H7 (cell line): ENCODE measurements at regions not wholly inside any gene's neighbourhood (a gene's known extent, or its start where the extent isn't known, plus 50 kb on each side); places are given as distances from the start of the nearest gene placed in this dataset.
A peak's percentile ranks its signal among the peaks of the same experiment; 100 is the strongest.

ENCODE experiments used
- DNase-seq: peaks from one replicate; pipeline ENCODE4 v3.0.0; 2012
- H3K27me3 ChIP-seq: 2 replicates; pipeline ENCODE4 v1.6.0; 2011; ENCODE audit warnings: mild to moderate bottlenecking, low read length; ENCODE audit not compliant: control insufficient read depth, insufficient read depth
- H3K36me3 ChIP-seq: replicated peaks from 2 replicates; pipeline ENCODE4 v1.5.1; 2011; ENCODE audit warnings: low read length; ENCODE audit not compliant: control insufficient read depth, insufficient read depth
- H3K4me3 ChIP-seq: 2 replicates; pipeline ENCODE4 v1.5.1; 2011; ENCODE audit warnings: low read depth, mild to moderate bottlenecking, control low read depth, low read length, moderate library complexity; ENCODE audit not compliant: insufficient read depth

DNA sequence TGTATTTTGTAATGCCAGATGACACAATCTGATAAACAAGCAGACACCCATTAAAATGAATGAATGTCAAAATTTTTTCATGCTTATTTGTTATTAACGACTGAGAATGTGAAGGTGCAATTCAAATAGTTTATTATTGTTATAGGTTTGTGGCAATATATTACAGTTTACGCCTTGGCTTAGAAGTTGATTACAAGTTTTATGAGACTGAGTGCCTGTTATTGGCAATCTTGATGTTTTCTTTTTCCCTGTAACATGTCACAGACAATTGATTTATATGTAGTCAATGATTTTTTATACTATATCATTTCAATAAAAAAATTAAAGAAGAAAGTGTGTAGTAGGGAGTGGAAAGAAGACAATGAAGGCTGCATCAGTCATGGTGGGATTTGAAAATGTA, 144.1 kb upstream of the EEF1E1 start:
- no peaks in the 10 kb centered on the region for H3K36me3 ChIP-seq
- DNase-seq, result no peak
- no peak overlapping the region for H3K4me3 ChIP-seq
- H3K27me3 ChIP-seq, result no peaks in the 10 kb centered on the region

DNA sequence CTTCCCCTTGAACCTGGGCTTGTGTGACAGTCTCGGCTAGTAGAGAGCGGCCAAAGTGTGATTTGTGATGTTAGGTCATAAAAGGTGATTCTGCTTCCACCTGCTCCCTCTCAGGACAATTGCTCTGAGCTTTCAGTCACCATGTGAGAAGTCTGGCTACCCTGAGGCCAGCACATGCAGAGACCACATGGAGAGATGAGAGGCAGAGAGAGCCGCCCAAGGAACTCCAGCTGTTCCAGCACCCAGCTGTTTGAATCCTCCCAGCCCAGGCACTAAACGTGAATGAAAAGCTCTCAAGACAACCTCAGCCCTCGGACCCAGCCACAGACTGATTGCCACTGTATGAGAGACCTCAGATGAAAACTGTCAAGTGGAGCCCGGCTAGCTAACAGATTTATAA, 143.4 kb upstream of the EEF1E1 start:
- H3K4me3 ChIP-seq, result no peak overlapping the region
- no peak for DNase-seq
- H3K27me3 ChIP-seq, result no peaks in the 10 kb centered on the region
- no peaks in the 10 kb centered on the region for H3K36me3 ChIP-seq

DNA sequence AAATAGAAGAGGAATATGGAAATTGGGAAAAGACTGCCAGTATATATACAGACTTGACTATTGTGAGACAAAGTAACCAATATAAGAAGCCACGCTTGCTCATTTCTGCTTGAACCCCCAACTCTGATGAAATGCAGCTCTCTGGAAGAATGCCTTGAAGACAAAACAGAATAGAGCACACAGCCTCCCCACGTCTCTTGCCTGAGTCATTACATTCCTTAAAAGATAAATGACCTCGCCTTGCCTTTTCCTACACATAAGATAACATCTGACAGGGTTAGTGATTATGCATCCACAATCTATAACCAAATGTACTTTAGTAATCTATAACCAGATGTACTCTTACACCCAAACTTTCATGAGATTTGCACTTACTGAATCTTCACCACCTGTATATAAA, 141.1 kb upstream of the EEF1E1 start:
- DNase-seq, result no peak
- H3K4me3 ChIP-seq, result no peak overlapping the region
- H3K36me3 ChIP-seq, result no peaks in the 10 kb centered on the region
- no peaks in the 10 kb centered on the region for H3K27me3 ChIP-seq

DNA sequence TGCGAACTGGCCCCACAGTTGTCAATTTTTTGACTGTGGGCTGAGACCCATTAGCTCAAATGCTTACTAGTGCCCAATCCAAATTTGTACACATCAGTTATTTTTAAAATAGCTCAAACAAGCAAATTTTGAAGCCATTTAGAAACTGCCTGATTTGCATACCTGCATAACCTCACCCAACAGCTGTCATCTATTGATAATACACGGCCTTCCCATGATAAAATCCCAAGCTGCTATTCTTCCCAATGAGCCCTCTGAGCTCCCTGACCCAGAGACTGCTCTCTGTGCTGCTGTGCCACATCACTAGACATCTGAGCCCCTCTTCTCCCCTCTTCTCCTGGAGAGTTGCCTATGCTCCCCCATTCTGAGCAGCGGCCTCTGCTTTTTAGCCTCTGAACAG, 140.5 kb upstream of the EEF1E1 start:
- DNase-seq, result no peak
- no peaks in the 10 kb centered on the region for H3K36me3 ChIP-seq
- H3K27me3 ChIP-seq, result no peaks in the 10 kb centered on the region
- no peak overlapping the region for H3K4me3 ChIP-seq

DNA sequence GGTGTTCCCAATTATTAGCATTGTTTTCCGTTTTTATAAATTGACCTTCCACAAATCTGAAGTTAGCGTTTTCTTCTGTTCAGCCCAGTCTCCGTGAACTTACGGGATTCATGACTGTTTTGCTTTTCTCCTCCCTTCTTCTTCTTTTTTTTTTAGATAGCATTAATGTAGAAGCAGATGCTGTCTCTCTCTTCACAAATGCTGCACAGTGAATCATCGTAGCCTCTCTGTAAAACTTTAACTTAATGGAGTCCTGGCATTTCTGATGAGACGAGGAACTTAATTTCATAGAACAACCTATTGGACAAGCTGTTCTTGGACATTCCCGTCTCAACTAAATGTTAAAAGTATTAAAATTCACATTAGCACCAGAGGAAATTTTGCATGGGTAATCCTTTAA, 138.0 kb upstream of the EEF1E1 start:
- H3K4me3 ChIP-seq, result no peak overlapping the region
- DNase-seq, result no peak
- peaks cover 3% of the 10 kb centered on the region; the same call in 1 of the 2 replicates for H3K27me3 ChIP-seq
- no peaks in the 10 kb centered on the region for H3K36me3 ChIP-seq

DNA sequence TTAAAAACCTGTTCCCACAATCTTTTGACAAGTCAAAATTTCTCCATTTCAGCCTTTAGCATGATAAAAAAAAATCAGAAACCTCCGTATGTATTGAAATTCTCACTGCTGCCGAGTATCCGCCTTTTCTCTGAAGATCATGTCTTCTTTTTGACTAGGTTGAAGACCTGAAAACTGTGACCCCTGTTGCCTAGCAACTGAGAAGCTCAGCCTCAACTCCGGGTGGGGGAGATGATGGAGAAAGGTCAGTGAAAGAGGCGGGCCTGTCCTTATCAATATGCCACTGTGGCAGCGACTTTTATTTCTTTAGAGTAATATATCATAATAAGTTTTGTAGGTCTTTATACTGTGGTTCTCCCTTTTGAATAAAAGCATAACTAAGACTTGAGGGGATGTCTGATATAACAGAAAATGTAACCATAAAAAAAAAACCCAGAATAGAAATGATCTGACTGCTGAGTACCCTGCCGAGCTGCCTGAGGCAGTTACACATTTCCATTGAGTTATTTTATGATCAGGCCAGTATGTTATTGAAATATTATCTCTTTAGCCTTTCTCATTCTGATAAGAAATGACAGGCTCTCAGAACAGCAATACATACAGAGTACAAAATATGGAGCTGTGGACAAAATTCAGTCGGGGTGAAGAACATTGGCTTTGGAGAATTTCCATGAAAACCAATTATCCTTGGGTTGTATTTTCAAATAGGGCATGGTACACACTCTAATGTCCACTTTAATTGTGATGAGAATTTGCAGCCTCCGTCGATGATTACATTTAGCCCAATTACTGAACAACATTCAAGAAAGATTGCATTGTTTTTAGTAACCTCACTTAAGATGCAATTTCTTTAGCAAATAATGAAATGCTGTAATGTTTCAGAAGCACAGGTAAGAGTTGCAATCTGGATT, 136.7 kb upstream of the EEF1E1 start:
- no peak overlapping the region for H3K4me3 ChIP-seq
- H3K27me3 ChIP-seq, result peaks cover 4% of the 10 kb centered on the region; the same call in 1 of the 2 replicates
- H3K36me3 ChIP-seq, result no peaks in the 10 kb centered on the region
- peak; percentile 16 for DNase-seq

DNA sequence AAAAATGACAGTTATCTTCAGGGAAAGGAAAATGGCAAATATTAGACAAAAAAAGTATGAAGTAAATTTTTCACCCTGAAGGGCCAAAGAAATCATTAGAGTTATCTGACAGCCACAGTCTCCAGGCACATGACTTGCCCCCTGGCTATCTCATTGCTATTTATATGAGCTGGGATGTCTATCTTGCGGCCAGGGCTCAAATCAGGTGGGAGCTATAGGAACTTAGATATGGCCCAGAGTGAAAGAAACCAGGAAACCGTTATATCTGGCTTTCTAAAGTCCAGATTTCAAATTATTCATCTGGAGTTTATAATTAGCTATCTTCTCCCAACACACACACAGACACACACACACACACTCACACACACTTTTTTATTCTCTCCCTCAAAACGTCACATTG, 135.3 kb upstream of the EEF1E1 start:
- Histone ChIP-seq H3K27me3 (peaks cover 4% of the 10 kb centered on the region; the same call in 1 of the 2 replicates), H3K4me3 (no peak overlapping the region), H3K36me3 (no peaks in the 10 kb centered on the region)
- DNase-seq, result no peak

DNA sequence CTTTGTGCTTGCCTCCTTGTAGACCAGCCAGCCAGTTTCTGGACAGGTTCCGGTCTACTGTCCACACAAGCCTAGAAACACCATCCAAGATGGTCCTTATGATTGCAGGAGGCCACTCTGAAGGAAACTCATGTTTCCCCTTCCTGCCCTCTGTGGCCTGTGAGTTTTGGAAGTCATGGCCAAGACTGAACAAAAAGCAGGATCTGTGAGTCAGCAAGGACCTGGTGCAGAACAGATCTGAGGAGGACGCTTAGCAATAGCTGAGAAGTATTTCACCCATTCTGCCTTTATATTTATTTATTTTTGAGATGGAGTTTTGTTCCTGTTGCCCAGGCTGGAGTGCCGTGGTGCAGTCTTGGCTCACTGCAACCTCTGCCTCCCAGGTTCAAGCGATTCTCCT, 134.6 kb upstream of the EEF1E1 start:
- no peak overlapping the region for H3K4me3 ChIP-seq
- no peak for DNase-seq
- H3K36me3 ChIP-seq, result no peaks in the 10 kb centered on the region
- peaks cover 4% of the 10 kb centered on the region; the same call in 1 of the 2 replicates for H3K27me3 ChIP-seq

DNA sequence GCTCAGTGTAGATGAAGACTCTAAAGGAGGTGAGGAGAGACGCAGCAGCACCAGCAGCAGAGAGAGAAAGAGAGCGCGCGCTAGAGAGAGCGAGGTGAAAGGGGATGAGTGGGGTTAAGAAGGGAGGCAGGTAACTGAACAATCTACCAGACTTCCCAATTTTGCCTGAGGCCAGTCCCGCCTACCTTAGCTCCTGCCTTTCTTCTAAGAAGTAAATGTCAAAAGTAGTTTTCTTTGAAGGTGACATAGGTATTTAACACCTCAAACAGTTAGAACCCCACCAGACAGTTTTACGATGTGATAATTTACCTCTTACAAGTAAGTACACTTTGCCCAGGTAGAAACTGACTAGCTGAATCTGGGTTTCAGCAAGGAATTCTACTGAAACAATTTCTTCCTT, 132.0 kb upstream of the EEF1E1 start:
- Histone ChIP-seq H3K36me3 (no peaks in the 10 kb centered on the region), H3K27me3 (peaks cover 4% of the 10 kb centered on the region; the same call in 1 of the 2 replicates), H3K4me3 (no peak overlapping the region)
- DNase-seq, result no peak

DNA sequence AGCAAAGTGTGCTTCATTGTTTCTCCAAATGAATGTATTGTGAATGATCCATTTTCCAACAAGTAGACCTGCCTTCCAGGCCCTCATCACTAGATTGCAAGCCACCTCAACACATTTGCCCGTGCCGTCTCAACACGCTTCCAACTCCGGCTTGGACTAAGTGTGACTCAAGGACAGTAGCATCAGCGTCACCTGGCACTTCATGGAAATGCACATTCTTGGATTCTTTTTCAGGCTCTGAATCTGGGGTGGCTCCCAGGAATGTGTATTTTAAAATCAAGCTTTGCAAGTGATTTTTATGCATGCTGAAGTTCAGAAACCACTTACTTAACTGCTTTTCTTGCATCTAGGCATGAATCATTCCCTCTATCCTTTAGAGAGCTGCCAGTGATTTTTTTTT, 129.6 kb upstream of the EEF1E1 start:
- Histone ChIP-seq H3K4me3 (no peak overlapping the region), H3K36me3 (no peaks in the 10 kb centered on the region), H3K27me3 (peaks cover 4% of the 10 kb centered on the region; the same call in 1 of the 2 replicates)
- no peak for DNase-seq

DNA sequence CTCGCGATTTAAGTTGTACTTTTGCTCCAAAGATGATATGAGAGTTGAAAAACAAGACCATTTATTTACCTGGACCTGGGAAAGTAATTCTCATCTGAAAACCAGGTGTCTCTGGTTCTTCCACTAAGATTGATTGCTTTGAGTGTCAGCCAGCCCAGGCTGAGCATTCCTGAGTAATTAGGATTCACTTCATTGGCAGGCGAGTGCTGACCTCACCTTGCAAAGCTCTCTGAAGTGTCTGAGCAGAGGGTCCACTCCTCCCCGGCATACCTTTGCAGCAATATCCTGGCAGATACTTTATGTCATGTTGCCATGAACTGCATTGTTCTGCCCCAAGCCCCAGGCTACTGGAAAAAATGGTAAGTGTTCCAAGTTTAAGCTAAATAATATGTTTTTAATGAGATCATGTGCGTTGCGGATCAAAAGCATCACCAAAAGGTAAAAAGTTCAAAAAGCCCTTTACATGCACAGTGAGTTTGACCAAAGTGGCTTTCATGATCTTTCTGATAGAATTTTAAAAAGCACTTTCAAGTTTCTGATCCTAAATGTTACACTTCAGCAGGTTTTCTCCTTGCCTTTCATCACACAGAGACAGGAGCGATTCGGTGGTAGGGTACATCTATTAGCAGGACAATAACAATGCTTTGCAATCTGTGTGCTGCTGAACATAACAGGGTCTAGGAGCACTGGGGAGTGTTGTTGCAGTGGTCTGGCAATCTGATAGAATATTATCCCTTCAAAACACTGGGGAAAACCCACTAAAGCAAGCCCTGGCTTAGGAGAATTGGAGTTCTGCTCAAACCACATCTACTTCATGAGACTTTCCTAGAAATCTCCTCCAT, 127.8 kb upstream of the EEF1E1 start:
- peak; percentile 59 for DNase-seq
- Histone ChIP-seq H3K4me3 (no peak overlapping the region), H3K36me3 (no peaks in the 10 kb centered on the region), H3K27me3 (no peaks in the 10 kb centered on the region)

DNA sequence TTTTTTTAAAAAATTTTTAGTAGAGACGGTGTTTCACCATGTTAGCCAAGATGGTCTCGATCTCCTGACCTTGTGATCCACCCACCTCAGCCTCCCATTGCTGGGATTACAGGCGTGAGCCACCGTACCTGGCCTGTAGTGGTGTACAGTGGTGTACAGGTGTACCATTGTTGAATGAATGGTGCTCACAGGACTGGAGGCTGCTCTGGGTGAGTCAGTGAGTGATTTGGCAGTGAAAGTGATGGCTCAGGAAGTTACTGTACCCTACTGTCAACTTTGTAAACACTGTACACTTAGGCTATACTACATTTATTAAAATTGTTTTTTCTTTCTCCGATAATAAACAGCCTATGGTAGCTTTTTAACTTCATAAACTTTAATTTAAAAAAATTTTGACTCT, 122.8 kb upstream of the EEF1E1 start:
- Histone ChIP-seq H3K36me3 (no peaks in the 10 kb centered on the region), H3K27me3 (no peaks in the 10 kb centered on the region), H3K4me3 (no peak overlapping the region)
- no peak for DNase-seq

DNA sequence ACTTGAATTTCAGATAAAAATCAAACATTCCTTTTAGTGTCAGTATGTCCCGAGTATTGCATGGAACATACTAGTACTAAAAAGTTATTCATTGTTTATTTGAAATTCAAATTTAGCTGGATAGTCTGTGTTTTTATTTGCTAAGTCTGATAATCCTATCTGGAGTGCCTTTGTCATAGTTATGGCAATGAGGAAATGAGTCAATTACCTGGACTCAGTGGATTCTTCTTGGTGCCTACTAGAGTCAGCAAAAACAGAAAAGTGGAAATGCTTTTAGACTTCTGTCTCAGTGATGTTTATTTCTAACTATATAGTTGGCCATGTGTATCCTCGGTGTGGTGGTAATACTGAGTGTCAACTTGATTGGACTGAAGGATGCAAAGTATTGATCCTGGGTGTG, 121.3 kb upstream of the EEF1E1 start:
- no peak overlapping the region for H3K4me3 ChIP-seq
- no peaks in the 10 kb centered on the region for H3K36me3 ChIP-seq
- DNase-seq, result no peak
- no peaks in the 10 kb centered on the region for H3K27me3 ChIP-seq

DNA sequence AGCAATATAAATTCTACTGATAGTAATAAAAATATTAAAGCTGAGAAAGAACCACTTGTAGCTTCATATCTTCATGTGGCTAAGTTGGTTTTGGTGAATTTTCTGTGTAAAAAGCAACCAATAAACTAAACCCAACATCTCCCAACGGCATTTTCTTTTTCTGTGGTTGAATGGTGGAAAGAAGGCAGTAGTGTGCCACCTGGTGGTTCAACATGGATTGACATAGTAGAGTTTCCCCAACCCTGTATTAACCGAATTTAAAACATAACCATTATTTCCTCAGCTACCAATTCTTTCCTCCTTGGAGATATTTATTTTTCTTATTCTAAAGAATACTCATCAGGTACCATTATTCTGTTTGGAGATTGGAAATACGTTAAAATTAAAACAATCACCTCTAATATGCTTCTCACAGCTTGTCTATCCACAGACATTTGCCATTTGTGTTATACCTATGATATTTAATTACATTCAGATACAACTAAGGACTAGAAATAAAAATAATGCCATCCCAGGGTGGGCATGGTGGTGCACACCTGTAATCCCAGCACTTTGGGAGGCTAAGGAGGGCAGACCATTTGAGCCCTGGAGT, 117.1 kb upstream of the EEF1E1 start:
- H3K4me3 ChIP-seq, result no peak overlapping the region
- H3K36me3 ChIP-seq, result no peaks in the 10 kb centered on the region
- peak; percentile 36 for DNase-seq
- no peaks in the 10 kb centered on the region for H3K27me3 ChIP-seq
